HepG2 (cell line): ENCODE measurements at regions not wholly inside any gene's neighbourhood (a gene's known extent, or its start where the extent isn't known, plus 50 kb on each side); places are given as distances from the start of the nearest gene placed in this dataset.

Source experiments
- ATAC-seq: fragments of 200-7000 bp; cut with Tn5 transposase; 3 replicates; pipeline ENCODE4 v1.9.1; 2020; ENCODE audit warnings: mild to moderate bottlenecking, moderate library complexity
- BruUV-seq: library from RNA; stranded (reverse); fragments of 400-500 nt; replicated peaks from 2 replicates; lab custom pipeline; 2021; lab: Mats Ljungman, UMichigan
- CTCF ChIA-PET: fragments of 300-600 bp; formaldehyde crosslinking; extraction: SDS; loops from one replicate; lab custom pipeline; 2021; ENCODE audit warnings: low total read pairs, inconsistent platforms, low intra/inter-chr PET ratio; lab: Yijun Ruan, JAX
- POLR2A ChIA-PET: fragments of 350-600 bp; sonication (Branson Sonifier 250); formaldehyde crosslinking; loops from one replicate; lab custom pipeline; 2020; ENCODE audit warnings: antibody characterized with exemption, inconsistent platforms; lab: Yijun Ruan, JAX
- DNase-seq: peaks from one replicate; pipeline ENCODE4 v3.0.0-alpha.2; 2015; ENCODE audit warnings: low spot score
- FAIRE-seq: peaks from 3 replicates; lab custom pipeline; 2011; peaks lifted over from hg19 to GRCh38; lab: Jason Lieb, UNC
- H2AFZ ChIP-seq: one replicate; pipeline ENCODE4 v1.6.1; 2011; ENCODE audit warnings: low read length, inconsistent platforms
- H3K27ac ChIP-seq: fragments of 300-600 bp; 3 replicates; pipeline ENCODE4 v1.8.0; 2011; ENCODE audit warnings: mixed run types, mild to moderate bottlenecking, mixed read lengths, low read length, inconsistent platforms; ENCODE audit not compliant: insufficient read depth; ENCODE audit errors: extremely low read length
- H3K27me3 ChIP-seq, 2 experiments: fragments of 200-600 bp in 1 of 2; 2 replicates in 1 of 2; 3 replicates in 1 of 2; pipeline versions ENCODE4 v1.6.0 to v1.8.0; 2011; ENCODE audit warnings: low read length in 2 of 2, mild to moderate bottlenecking in 2 of 2, moderate library complexity in 2 of 2, inconsistent platforms in 1 of 2; ENCODE audit not compliant: insufficient read depth in 2 of 2, control insufficient read depth in 1 of 2
- H3K36me3 ChIP-seq, 2 experiments: fragments of 200-600 bp in 1 of 2; replicated peaks in 1 of 2; 2 replicates in 1 of 2; 3 replicates in 1 of 2; pipeline versions ENCODE4 v1.5.1 to v1.8.0; 2011; ENCODE audit warnings: low read length in 2 of 2, inconsistent platforms in 1 of 2; ENCODE audit not compliant: insufficient read depth in 2 of 2, control insufficient read depth in 1 of 2
- H3K4me1 ChIP-seq: 2 replicates; pipeline ENCODE4 v1.5.1; 2012; ENCODE audit warnings: low read length, inconsistent platforms; ENCODE audit not compliant: insufficient read depth
- H3K4me2 ChIP-seq: 2 replicates; pipeline ENCODE4 v1.6.0; 2011; ENCODE audit warnings: low read depth, low read length, inconsistent platforms
- H3K4me3 ChIP-seq, 3 experiments: fragments of 200-600 bp in 1 of 3; sonication (generic), shearing (Covaris generic) in 1 of 3; replicated peaks in 1 of 3; 2 replicates each; pipeline ENCODE4 v1.5.1; 2011 to 2016; ENCODE audit warnings: low read length in 3 of 3, inconsistent platforms in 2 of 3, low read depth in 2 of 3, mild to moderate bottlenecking in 2 of 3, control low read depth in 1 of 3, mixed read lengths in 1 of 3; ENCODE audit not compliant: insufficient read depth in 1 of 3
- H3K79me2 ChIP-seq: one replicate; pipeline ENCODE4 v1.6.1; 2011; ENCODE audit warnings: low read length, inconsistent platforms; ENCODE audit not compliant: insufficient read depth
- H3K9ac ChIP-seq: 2 replicates; pipeline ENCODE4 v1.6.0; 2011; ENCODE audit warnings: mild to moderate bottlenecking, low read depth, low read length, inconsistent platforms; ENCODE audit not compliant: insufficient read depth
- H3K9me3 ChIP-seq: 2 replicates; pipeline ENCODE4 v1.5.1; 2012; ENCODE audit warnings: mild to moderate bottlenecking, low read length
- H4K20me1 ChIP-seq: 2 replicates; pipeline ENCODE4 v1.6.0; 2011; ENCODE audit warnings: inconsistent platforms, mild to moderate bottlenecking, low read length, moderate library complexity; ENCODE audit not compliant: insufficient read depth
- EED ChIP-seq: sonication (generic); formaldehyde crosslinking; IDR thresholded peaks from 2 replicates; pipeline ENCODE4 v1.5.0; 2020; ENCODE audit warnings: mild to moderate bottlenecking, missing genetic modification reagents
- ZNF331 ChIP-seq: sonication (generic); formaldehyde crosslinking; IDR thresholded peaks from 2 replicates; pipeline ENCODE4 v1.4.0; 2020; ENCODE audit warnings: missing genetic modification reagents
- WGBS: methylation state at CpG from one replicate; pipeline ENCODE4 v1.1.6; 2017; ENCODE audit warnings: low lambda C conversion rate; 5-methylcytosine and 5-hydroxymethylcytosine counted together
- in situ Hi-C: cut with HindIII; loops from 2 replicates; pipeline ENCODE4 v1.10.0; 2017; ENCODE audit warnings: low pct_unique_long_range_greater_than_20kb; ENCODE audit not compliant: extremely low pct_ligation_motif_present
- intact Hi-C: fragments of 100-400 bp; cut with micrococcal nuclease; formaldehyde crosslinking; loops from one replicate; pipeline ENCODE4 v1.10.0; 2022; ENCODE audit not compliant: unreplicated experiment
- TF ChIP-seq, protein P1 (sequence below): sonication (generic); formaldehyde crosslinking; conservative IDR thresholded peaks from 2 replicates; pipeline ENCODE4 v1.4.0; 2020; ENCODE audit warnings: missing genetic modification reagents
- TF ChIP-seq, protein P2 (sequence below): sonication (generic); formaldehyde crosslinking; conservative IDR thresholded peaks from 2 replicates; pipeline ENCODE4 v1.4.0; 2020; ENCODE audit warnings: mild to moderate bottlenecking, missing genetic modification reagents, moderate library complexity

DNA sequence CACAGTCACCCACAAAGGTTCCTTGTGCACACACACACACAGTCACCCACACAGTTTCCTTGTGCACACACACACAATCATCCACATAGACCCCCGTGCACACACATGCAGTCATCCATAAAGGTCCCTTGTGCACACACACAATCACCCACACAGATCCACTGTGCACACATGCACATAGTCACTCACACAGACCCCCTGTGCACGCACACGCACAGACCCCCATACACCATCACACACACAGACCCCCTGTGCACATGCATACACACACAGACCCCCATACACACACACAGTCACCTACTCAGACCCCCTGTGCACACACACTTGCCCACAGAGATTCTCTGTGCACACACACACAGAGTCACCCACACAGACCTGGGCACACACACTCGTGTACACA is 107.1 kb downstream of the HSPH1 start:
- no TSS peak for BruUV-seq
- Histone ChIP-seq H3K27me3 (peaks cover 0 to 10% of the 10 kb centered on the region in 2 experiments; a peak in 3 of 5 replicates), H3K4me1 (no peaks in the 10 kb centered on the region), H3K4me3 (no peak overlapping the region), H3K27ac (no peak overlapping the region), H3K36me3 (no peaks in the 10 kb centered on the region), H3K79me2 (no peaks in the 10 kb centered on the region), H3K9ac (no peak overlapping the region), H3K9me3 (no peaks in the 10 kb centered on the region)
- POLR2A ChIA-PET, result no interaction called here
- in situ Hi-C loops, result no loop called here
- ATAC-seq, result no peak
- 46% methylated on average over 4 of the region's 4 CpGs for WGBS
- DNase-seq, result no peak
- intact Hi-C loops, result no loop called here
- TF ChIP-seq, protein P1, sequence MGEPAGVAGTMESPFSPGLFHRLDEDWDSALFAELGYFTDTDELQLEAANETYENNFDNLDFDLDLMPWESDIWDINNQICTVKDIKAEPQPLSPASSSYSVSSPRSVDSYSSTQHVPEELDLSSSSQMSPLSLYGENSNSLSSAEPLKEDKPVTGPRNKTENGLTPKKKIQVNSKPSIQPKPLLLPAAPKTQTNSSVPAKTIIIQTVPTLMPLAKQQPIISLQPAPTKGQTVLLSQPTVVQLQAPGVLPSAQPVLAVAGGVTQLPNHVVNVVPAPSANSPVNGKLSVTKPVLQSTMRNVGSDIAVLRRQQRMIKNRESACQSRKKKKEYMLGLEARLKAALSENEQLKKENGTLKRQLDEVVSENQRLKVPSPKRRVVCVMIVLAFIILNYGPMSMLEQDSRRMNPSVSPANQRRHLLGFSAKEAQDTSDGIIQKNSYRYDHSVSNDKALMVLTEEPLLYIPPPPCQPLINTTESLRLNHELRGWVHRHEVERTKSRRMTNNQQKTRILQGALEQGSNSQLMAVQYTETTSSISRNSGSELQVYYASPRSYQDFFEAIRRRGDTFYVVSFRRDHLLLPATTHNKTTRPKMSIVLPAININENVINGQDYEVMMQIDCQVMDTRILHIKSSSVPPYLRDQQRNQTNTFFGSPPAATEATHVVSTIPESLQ, result no peak
- TF ChIP-seq EED (no peak), ZNF331 (CRISPR knock-in tag) (no peak)
- TF ChIP-seq, protein P2, sequence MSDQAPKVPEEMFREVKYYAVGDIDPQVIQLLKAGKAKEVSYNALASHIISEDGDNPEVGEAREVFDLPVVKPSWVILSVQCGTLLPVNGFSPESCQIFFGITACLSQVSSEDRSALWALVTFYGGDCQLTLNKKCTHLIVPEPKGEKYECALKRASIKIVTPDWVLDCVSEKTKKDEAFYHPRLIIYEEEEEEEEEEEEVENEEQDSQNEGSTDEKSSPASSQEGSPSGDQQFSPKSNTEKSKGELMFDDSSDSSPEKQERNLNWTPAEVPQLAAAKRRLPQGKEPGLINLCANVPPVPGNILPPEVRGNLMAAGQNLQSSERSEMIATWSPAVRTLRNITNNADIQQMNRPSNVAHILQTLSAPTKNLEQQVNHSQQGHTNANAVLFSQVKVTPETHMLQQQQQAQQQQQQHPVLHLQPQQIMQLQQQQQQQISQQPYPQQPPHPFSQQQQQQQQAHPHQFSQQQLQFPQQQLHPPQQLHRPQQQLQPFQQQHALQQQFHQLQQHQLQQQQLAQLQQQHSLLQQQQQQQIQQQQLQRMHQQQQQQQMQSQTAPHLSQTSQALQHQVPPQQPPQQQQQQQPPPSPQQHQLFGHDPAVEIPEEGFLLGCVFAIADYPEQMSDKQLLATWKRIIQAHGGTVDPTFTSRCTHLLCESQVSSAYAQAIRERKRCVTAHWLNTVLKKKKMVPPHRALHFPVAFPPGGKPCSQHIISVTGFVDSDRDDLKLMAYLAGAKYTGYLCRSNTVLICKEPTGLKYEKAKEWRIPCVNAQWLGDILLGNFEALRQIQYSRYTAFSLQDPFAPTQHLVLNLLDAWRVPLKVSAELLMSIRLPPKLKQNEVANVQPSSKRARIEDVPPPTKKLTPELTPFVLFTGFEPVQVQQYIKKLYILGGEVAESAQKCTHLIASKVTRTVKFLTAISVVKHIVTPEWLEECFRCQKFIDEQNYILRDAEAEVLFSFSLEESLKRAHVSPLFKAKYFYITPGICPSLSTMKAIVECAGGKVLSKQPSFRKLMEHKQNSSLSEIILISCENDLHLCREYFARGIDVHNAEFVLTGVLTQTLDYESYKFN (CRISPR knock-in tag), result no peak
- TF ChIP-seq, all 625 proteins: peak for 0
- no peak overlapping the region for H3K4me2 ChIP-seq
- no peaks in the 10 kb centered on the region for H4K20me1 ChIP-seq
- FAIRE-seq, result no peak
- CTCF ChIA-PET, result no interaction called here
- no peak overlapping the region for H2AFZ ChIP-seq
